C4-2B (cell line): ENCODE measurements at regions not wholly inside any gene's neighbourhood (a gene's known extent, or its start where the extent isn't known, plus 50 kb on each side); places are given as distances from the start of the nearest gene placed in this dataset.

Experiments
- ZFX ChIP-seq: fragments of 450-650 bp; IDR thresholded peaks from 2 replicates; pipeline ENCODE4 v1.6.1; 2017
- TF ChIP-seq, protein P1 (sequence below): fragments of 450-650 bp; conservative IDR thresholded peaks from 2 replicates; pipeline ENCODE4 v1.5.1; 2017; ENCODE audit warnings: mild to moderate bottlenecking

DNA sequence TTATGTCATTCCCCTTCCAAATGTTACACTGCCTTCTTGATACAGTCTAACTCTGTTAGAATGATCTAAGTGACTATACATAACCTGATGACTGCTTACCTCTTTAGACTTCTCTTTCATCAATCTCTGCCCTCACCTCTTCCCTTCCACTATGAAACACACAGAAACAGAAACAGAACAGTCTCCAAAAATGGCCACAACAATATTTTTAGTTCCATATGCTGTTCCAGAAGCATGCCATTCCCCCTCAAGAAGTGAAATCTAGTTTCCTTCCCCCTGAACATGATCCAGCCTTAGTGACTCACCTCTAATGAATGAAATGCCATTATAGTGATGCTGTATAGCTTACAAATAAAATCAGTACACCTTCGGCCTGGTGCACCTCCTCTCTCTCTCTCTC is 229.3 kb upstream of the TENT5A start:
- TF ChIP-seq, protein P1, sequence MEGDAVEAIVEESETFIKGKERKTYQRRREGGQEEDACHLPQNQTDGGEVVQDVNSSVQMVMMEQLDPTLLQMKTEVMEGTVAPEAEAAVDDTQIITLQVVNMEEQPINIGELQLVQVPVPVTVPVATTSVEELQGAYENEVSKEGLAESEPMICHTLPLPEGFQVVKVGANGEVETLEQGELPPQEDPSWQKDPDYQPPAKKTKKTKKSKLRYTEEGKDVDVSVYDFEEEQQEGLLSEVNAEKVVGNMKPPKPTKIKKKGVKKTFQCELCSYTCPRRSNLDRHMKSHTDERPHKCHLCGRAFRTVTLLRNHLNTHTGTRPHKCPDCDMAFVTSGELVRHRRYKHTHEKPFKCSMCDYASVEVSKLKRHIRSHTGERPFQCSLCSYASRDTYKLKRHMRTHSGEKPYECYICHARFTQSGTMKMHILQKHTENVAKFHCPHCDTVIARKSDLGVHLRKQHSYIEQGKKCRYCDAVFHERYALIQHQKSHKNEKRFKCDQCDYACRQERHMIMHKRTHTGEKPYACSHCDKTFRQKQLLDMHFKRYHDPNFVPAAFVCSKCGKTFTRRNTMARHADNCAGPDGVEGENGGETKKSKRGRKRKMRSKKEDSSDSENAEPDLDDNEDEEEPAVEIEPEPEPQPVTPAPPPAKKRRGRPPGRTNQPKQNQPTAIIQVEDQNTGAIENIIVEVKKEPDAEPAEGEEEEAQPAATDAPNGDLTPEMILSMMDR = no peak
- TF ChIP-seq ZFX = no peak
